ENCODE measurements at regions not wholly inside any gene's neighbourhood (a gene's known extent, or its start where the extent isn't known, plus 50 kb on each side); places are given as distances from the start of the nearest gene placed in this dataset.
"Not testable (repeated sequence)": the region's sequence is repeated elsewhere in the genome, so short reads cannot be mapped to it uniquely, and the experiment has no call there.

- no peak for DNase-seq
These were observed 275.3 kb upstream of the REG3G start for GRCh38 chr2:78750219-78750618.

DNA sequence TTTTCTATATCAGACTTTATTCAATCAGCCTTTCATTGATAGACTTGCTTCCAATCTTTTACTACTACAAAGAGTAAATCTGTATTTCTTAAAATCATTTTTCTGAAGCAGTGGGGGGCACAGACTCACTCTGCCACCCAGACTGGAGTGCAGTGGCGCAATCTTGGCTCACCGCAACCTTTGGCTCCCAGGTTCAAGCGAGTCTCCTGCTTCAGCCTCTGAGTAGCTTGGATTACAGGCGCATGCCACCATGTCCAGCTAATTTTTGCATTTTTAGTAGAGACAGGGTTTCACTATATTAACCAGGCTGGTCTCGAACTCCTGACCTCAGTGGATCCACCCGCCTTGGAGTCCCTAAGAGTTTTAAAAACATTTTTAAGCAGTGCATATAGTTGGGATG lies 270.6 kb upstream of the REG3G start:
- no peak for DNase-seq

DNA sequence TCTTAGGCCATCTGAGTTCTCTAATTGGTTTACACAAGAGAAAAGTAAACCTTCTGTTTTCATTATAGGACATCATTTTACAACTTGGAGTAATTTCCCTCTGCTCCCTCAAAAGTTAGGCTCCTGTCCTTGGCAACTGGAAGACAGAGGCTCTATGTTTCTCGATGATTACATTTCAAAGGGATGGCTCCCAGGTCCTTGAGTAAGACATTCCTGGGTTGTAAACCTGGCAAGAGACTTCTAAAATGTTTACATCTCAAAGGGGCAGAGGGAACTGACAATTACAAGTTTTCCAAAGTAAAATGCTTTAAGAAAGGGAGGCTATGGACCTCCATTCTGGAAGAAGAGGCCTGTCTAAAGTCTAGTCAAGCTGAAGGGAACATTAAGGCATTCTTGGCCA lies 268.3 kb upstream of the REG3G start:
- no peak for DNase-seq

DNA sequence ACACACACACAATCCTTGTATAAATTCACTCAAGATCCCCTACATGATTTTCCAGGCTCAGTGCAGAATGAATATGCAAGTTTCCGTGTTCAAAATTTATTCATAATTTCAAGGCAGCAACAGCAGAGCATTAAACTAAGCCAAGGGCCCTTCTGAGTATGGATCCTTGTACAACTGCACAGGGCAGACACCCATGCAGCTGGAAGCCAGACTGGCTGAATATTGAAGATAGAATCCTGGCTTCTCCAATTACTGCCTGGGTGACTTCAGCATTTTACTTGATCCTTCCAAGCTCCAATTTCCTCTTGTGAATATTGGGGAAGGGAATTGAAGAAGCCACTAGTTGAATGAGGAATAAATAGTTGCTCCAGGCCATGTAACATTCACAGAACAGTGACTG lies 267.9 kb upstream of the REG3G start:
- no peak for DNase-seq

GRCh38 chr2:78758765-78759164 lies 266.7 kb upstream of the REG3G start:
- DNase-seq, result not testable (repeated sequence)

- DNase-seq, result no peak
These were observed 259.0 kb upstream of the REG3G start for GRCh38 chr2:78766459-78766858.

- DNase-seq, result no peak
These were observed 257.5 kb upstream of the REG3G start for GRCh38 chr2:78768016-78768415.

GRCh38 chr2:78775291-78775690 lies 250.2 kb upstream of the REG3G start:
- no peak for DNase-seq

DNA sequence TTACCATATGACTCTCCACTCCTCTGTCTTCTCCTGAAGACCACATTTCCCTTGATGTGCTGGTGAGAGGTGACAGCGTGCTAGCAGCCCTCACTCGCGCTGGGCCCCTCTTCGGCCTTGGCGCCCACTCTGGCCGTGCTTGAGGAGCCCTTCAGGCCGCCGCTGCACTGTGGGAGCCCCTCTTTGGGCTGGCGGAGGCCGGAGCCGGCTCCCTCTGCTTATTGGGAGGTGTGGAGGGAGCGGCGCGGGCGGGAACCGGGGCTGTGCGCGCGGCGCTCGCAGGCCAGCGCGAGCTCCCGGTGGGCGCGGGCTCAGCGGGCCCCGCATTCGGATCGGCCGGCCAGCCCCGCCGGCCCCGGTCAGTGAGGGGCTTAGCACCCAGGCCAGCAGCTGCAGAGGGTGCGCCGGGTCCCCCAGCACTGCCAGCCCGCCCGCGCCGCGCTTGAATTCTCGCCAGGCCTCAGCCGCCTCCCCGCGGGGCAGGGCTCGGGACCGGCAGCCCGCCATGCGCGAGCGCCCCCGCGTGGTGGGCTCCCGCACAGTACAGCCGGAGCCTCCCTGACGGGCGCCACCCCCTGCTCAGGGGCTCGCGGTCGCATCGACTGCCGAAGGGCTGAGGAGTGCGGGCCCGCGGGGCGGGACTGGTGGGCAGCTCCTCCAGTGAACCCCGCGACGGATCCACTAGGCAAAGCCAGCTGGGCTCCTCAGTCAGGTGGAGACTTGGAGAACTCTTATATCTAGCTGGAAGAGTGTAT lies 246.6 kb upstream of the REG3G start:
- no peak for DNase-seq

GRCh38 chr2:78779761-78780160 lies 245.7 kb upstream of the REG3G start:
- peak; percentile 40 for DNase-seq

- DNase-seq, result peak; percentile 71
These were observed 245.2 kb upstream of the REG3G start for GRCh38 chr2:78780256-78780655.

DNA sequence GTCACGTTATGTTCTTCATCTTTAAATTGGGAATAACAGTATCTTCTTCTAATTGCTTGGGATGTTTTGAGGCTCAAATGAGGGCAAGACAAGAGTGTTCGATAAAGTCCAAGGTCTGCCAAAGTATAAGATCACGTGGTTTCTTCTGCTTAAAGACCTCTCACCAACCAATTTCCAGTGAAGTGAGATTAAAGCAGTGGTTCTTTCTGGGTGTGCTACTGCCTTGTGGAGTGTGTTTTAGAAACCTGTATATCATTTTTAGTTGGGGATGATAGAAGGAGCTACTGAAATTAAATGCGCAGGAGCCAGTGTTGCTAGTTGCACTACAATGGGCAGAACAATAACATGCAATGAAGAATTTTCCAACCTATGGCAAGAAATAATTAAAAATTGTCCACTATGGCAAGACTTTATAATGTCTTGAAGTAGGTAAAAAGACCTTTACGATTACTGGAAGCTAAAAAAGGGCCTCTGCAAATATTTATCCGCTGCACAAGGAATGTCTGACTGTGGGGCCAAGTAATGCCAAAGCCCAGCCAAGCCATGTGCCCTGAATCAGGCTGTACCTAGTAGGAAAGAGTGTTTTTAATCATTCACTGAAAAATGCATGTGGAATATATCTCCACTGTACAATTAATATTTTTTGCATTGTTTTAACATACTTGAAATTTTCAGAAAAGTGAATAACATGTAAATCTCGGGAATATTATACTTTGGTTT lies 244.5 kb upstream of the REG3G start:
- peak; percentile 29 for DNase-seq

GRCh38 chr2:78782196-78782595 lies 243.3 kb upstream of the REG3G start:
- DNase-seq, result no peak

DNA sequence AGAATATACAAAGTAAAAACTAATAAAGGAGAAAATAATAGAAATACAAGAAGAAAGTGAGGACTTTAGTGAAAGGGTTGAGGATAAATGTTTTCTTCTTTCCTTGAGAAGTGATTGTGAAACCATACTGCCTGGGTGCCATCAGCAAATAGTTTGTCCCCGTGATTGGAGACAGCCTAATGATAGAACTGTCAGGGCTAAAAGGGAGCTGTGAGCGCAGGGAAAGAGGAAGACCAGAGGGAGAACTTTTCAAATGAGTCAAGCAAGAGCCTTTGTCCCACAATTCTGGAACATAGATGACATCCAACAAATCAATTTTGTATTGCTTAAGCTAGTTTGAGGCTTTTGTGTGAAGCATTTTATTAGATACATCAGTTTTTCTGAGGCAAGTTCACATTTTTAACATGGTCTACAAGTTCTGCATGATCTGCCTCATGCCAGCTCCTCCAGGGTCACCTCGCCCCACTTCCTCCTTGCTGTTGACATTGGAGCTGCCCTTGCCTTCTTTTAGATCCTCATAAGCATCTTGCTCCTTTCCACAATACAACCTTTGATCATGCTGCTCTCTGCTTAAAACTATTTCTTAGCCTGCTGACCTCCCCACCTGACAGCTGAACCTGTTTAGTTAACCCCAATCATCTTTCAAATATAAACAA lies 213.4 kb upstream of the REG3G start:
- no peak for DNase-seq

DNA sequence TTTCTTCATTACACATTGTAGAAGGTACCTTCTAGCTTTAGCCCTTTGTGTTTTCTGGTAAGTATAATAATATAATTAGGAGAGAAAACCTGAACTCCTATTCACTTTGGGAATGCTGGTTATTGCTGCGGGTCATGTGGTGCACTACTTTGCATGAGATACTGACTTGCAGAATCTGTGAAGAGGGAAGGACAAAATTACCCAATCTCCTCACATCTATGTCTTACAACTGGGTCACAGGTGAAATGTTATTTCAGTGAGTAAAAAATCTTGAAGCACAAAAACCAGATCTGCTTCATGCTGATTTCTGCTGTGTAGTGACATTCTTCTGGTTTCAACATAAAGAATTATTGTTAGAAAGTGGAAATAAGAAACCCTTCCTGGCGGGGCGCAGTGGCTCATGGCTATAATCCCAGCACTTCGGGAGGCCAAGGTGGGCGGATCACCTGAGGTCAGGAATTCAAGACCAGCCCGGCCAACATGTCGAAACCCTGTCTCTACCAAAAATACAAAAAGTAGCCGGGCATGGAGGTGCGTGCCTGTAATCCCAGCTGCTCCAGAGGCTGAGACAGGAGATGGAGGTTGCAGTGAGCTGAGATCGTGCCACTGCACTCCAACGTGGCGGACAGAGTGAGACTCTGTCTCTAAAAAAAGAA lies 211.0 kb upstream of the REG3G start:
- DNase-seq, result no peak

GRCh38 chr2:78817430-78817829 lies 208.1 kb upstream of the REG3G start:
- peak; percentile 74 for DNase-seq

GRCh38 chr2:78832481-78832880 lies 193.0 kb upstream of the REG3G start:
- DNase-seq, result no peak

DNA sequence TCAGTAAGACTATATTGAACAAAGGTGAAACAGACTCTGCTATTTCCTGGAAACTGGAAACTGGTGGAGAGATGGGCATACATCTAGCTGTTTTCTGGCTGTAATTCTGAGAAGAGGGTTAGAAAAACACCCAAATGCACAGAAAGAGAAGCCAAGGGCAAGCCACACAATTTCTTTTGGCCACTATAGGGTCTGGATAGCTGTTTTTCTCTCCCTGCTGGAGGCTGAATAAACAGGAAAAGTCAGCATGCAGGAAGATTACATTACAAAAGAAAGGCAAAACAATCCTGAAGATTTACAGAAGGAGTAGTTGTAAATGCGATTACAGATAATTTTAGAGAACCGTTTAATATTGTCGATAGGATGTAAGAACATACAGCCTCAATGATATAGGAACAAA lies 186.2 kb upstream of the REG3G start:
- DNase-seq, result peak; percentile 7

GRCh38 chr2:78840311-78840710 lies 185.2 kb upstream of the REG3G start:
- DNase-seq, result not testable (repeated sequence)

- DNase-seq, result no peak
These were observed 179.8 kb upstream of the REG3G start for GRCh38 chr2:78845664-78846185.

DNA sequence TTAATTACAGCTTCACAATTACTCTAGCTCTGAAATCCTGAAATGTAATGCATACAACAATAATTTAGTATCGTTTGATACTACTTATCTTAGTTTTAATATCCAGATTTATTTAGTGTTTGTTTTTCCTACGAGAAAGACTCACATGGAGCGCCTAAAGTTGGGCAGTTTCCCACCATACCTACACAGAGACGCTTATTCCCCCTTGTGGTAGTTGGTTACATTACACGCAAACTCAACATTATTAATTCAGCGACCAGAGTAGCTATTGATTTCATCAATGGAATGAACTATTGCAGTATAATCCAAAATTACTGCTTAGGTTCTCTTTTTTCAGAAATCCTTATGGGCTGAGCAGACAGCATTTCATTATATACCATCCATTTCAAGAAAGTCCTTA lies 164.0 kb upstream of the REG3G start:
- peak; percentile 11 for DNase-seq

- DNase-seq, result no peak
These were observed 161.3 kb upstream of the REG3G start for GRCh38 chr2:78864205-78864604.

DNA sequence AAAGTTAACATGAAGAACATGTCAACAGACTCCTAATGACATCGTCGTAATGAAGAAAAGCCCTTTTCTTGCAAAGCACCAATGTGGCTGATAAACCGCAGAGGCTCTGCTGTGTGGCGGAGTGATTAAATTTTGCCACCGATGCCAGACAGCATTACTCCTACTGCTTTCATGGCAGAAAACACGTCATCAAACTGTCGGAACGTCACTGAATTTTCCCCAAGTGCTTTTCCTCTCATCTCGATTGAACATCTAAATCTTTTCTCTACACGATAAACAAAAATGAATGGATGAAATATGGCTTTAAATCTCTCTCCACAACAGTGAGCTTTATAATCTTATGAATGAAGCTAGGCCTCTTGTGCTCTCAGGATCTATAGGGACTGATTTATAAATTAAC lies 159.8 kb upstream of the REG3G start:
- no peak for DNase-seq
